LNCaP clone FGC (cell line): ENCODE measurements at regions not wholly inside any gene's neighbourhood (a gene's known extent, or its start where the extent isn't known, plus 50 kb on each side); places are given as distances from the start of the nearest gene placed in this dataset.

Experiments used
- DNase-seq: peaks from one replicate; pipeline ENCODE4 v3.0.0-alpha.2; 2011; ENCODE audit warnings: low read depth
- H3K4me3 ChIP-seq: 2 replicates; pipeline ENCODE4 v1.5.1; 2011; ENCODE audit warnings: mild to moderate bottlenecking, low read depth, low read length, control low read depth
- CTCF ChIP-seq: IDR thresholded peaks from 2 replicates; pipeline ENCODE4 v1.5.1; 2012; ENCODE audit warnings: mild to moderate bottlenecking; ENCODE audit not compliant: control insufficient read depth, insufficient read depth; ENCODE audit errors: extremely low read depth

DNA sequence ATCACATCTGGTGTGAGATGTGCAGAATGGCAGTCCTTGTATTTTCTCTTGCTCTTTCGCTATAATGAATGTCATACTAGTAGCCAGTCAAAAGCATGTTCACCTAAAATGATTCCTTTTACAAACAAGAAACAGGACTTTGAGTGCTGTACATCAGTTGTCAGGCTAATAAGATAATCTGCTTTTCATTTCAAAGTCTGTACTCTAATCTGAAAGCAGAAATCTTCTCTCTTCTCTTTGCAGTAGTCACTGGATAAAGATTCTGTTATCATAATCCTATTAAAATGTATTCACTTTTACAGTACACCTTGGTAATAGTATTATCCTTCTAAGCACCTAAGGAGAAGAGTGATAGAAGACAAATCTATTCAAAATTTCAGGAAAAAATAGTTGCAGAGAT lies 300.1 kb downstream of the MFSD1 start:
- TF ChIP-seq CTCF, result no peak
- no peak overlapping the region for H3K4me3 ChIP-seq
- no peak for DNase-seq

DNA sequence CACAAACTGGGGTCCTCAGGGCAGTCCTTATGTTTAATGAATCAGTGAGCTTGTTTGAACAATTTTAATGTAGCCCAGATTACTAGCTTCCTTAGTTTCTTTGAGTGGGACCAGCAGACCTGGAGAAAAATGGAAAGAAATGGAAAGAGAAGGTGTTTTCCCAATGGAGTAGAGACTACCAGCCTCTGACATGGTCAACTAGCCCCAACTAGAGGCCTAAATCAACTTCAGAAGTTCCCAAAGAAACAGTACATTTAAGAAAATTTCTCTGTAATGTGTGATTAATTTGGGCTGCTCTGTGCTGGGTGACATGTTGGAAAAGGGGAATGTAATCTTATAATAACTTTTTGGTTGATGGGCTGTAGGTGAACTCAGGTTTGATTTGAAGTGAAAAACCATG lies 310.9 kb downstream of the MFSD1 start:
- TF ChIP-seq CTCF, result no peak
- no peak overlapping the region for H3K4me3 ChIP-seq
- DNase-seq, result no peak

DNA sequence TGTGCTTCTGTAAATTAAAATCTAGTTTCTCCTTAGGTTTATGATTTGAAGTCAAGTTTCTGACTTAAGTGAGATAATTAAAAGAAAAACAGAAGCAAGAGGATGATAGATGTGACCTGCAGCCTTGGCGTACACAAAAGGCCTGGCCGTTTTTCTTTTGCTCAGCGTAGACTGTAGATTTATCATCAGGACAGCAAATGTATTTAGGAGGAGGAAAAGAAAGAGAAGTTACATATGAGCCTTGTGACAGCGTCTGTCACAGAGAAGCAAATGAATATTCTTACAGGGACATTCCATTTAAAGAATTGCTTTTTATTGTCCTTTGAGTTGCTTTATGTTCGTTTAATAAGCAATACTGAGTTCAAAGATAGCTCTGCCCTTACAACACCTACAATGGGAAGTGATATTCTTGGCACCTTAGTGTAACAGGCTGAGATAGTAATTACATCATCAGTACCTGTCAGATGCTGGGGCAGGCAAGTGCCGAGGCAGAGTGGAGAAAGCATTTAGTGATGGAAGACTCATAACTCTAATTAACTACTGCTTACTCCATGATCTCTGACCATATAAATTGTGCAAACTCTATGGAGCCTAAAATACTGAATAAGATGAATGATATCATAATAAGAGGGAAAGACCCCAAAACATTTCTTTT lies 311.5 kb downstream of the MFSD1 start:
- DNase-seq, result no peak
- no peak for TF ChIP-seq CTCF
- no peak overlapping the region for H3K4me3 ChIP-seq

- H3K4me3 ChIP-seq, result no peak overlapping the region
- no peak for DNase-seq
- TF ChIP-seq CTCF, result no peak
Measured at GRCh38 chr3:159114582-159114981, 312.7 kb downstream of the MFSD1 start.

DNA sequence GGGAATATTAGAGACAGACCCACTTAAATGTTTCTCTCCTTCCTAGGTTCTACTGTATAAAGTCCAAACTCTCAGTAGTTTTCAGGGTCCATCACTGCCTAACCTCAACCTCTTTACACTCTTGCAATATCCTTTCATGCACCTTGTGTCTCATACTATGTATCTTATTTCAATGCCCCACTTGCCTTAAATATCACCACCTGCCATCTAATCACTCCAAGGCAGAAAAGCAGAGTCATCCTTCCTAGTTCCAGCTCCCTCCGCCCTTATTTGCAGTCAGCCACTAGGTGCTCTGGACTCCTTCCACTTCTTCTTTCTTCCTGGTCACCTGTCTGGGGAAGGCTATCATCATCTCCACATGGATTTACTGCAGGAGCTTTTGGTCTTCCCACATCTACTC lies 322.0 kb downstream of the MFSD1 start:
- DNase-seq, result no peak
- no peak overlapping the region for H3K4me3 ChIP-seq
- TF ChIP-seq CTCF, result no peak

- TF ChIP-seq CTCF, result no peak
- no peak overlapping the region for H3K4me3 ChIP-seq
- DNase-seq, result no peak
Measured at GRCh38 chr3:159126261-159127020, 324.6 kb downstream of the MFSD1 start.

GRCh38 chr3:159127021-159127392 lies 325.2 kb downstream of the MFSD1 start:
- no peak for DNase-seq
- no peak for TF ChIP-seq CTCF
- H3K4me3 ChIP-seq, result no peak overlapping the region
